Right lobe of liver (tissue), 6 donors: ENCODE measurements at regions not wholly inside any gene's neighbourhood (a gene's known extent, or its start where the extent isn't known, plus 50 kb on each side); places are given as distances from the start of the nearest gene placed in this dataset.

Experiments used
- ATAC-seq, 4 donors: fragments of 200-7000 bp; cut with Tn5 transposase; one replicate each; pipeline ENCODE4 v1.9.1; 2020; ENCODE audit warnings: mild to moderate bottlenecking in 4 of 4, moderate library complexity in 4 of 4
- DNase-seq, 3 donors: peaks; one replicate each; pipeline ENCODE4 v3.0.0-alpha.2; 2020
- H3K27ac ChIP-seq, 3 donors: fragments of 200-600 bp; one replicate each; pipeline ENCODE4 v1.8.0; 2022
- H3K27me3 ChIP-seq, 2 donors: fragments of 200-600 bp; one replicate each; pipeline ENCODE4 v1.8.0; 2022
- H3K36me3 ChIP-seq, 4 donors: fragments of 200-600 bp; sonication (generic) in 1 of 4; one replicate each; pipeline versions ENCODE4 v1.5.1 to v1.8.0; 2017 to 2022; ENCODE audit warnings: control low read depth in 1 of 4
- H3K4me1 ChIP-seq, 4 donors: fragments of 200-600 bp; sonication (generic) in 1 of 4; one replicate each; pipeline versions ENCODE4 v1.5.1 to v1.8.0; 2017 to 2022; ENCODE audit warnings: control low read depth in 1 of 4
- H3K4me3 ChIP-seq, 3 donors: fragments of 200-600 bp; one replicate each; pipeline ENCODE4 v1.8.0; 2022
- H3K9me3 ChIP-seq, 4 donors: fragments of 200-600 bp; sonication (generic) in 1 of 4; one replicate each; pipeline versions ENCODE4 v1.5.1 to v1.8.0; 2017 to 2022; ENCODE audit warnings: control low read depth in 1 of 4
- POLR2A ChIP-seq: fragments of 450-650 bp; IDR thresholded peaks from one replicate; pipeline ENCODE4 v1.6.1; 2017; ENCODE audit warnings: antibody characterized with exemption, mild to moderate bottlenecking
- WGBS: methylation state at CpG from one replicate; pipeline ENCODE4 v1.1.6; 2018; ENCODE audit warnings: low coverage, low lambda C conversion rate; ENCODE audit not compliant: insufficient coverage; ENCODE audit errors: missing lambda C conversion rate; 5-methylcytosine and 5-hydroxymethylcytosine counted together
- intact Hi-C, 2 donors: fragments of 100-400 bp; cut with DNase I; formaldehyde crosslinking; loops; one replicate each; pipeline versions ENCODE4 v1.11.2 to v1.14.1; 2022
- TF ChIP-seq, protein P1 (sequence below), 4 donors: fragments of 200-600 bp in 3 of 4; fragments of 450-650 bp in 1 of 4; IDR thresholded peaks; one replicate each; pipeline versions ENCODE4 v1.5.1 to v1.8.0; 2016 to 2022; ENCODE audit warnings: antibody characterized with exemption in 4 of 4, mild to moderate bottlenecking in 2 of 4
- donor health status: DM: no; HTN: yes; CAD: no.
- donor health status: DM: no; HTN: no; CAD: no.
- donor health status: DM: no; HTN: no; CAD: no.
- donor health status: DM: no; HTN: yes; CAD: no.
- donor health status: DM: no; HTN: yes; CAD: no.

GRCh38 chr4:162406637-162407365 lies 243.0 kb upstream of the FSTL5 start:
- no peaks in the 10 kb centered on the region for H3K9me3 ChIP-seq
- no peaks in the 10 kb centered on the region for H3K27me3 ChIP-seq
- H3K36me3 ChIP-seq = no peaks in the 10 kb centered on the region
- ATAC-seq = peak in 1 of 4 donors; percentile 33
- H3K4me1 ChIP-seq = no peaks in the 10 kb centered on the region
- intact Hi-C loops = no loop called here
- DNase-seq = no peak
- WGBS = 64% methylated on average over 6 of the region's 7 CpGs
- TF ChIP-seq POLR2A = no peak
- TF ChIP-seq, protein P1, sequence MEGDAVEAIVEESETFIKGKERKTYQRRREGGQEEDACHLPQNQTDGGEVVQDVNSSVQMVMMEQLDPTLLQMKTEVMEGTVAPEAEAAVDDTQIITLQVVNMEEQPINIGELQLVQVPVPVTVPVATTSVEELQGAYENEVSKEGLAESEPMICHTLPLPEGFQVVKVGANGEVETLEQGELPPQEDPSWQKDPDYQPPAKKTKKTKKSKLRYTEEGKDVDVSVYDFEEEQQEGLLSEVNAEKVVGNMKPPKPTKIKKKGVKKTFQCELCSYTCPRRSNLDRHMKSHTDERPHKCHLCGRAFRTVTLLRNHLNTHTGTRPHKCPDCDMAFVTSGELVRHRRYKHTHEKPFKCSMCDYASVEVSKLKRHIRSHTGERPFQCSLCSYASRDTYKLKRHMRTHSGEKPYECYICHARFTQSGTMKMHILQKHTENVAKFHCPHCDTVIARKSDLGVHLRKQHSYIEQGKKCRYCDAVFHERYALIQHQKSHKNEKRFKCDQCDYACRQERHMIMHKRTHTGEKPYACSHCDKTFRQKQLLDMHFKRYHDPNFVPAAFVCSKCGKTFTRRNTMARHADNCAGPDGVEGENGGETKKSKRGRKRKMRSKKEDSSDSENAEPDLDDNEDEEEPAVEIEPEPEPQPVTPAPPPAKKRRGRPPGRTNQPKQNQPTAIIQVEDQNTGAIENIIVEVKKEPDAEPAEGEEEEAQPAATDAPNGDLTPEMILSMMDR (IDR thresholded peaks at IDR 0.05) = no peak
- no peak overlapping the region for H3K27ac ChIP-seq
- no peak overlapping the region for H3K4me3 ChIP-seq

DNA sequence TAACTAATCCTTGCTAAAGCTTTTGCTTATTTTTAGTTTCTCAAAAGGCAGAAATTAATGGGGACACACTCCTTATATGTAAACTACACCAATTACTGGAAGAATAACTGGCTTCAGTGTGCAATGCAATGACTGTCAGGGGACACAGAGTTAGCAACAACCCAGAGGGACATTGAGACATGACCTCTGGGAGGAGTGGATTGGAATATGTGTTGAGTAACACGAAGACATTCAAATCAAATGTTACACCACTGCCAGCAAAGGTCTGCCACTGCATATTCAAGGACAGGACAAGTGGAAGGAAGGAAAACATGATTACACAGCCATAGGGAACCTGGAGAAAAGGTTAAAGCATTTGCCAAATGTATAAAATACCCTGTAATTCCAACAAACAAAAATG lies 240.1 kb upstream of the FSTL5 start:
- intact Hi-C loops = no loop called here
- Histone ChIP-seq H3K27me3 (no peaks in the 10 kb centered on the region), H3K4me3 (no peak overlapping the region), H3K9me3 (no peaks in the 10 kb centered on the region), H3K27ac (no peak overlapping the region), H3K4me1 (no peaks in the 10 kb centered on the region), H3K36me3 (no peaks in the 10 kb centered on the region)
- WGBS = 11% methylated on average over 1 of the region's 1 CpG
- TF ChIP-seq, protein P1 (IDR thresholded peaks at IDR 0.05) = no peak
- TF ChIP-seq POLR2A = no peak
- no peak for ATAC-seq
- DNase-seq = no peak

DNA sequence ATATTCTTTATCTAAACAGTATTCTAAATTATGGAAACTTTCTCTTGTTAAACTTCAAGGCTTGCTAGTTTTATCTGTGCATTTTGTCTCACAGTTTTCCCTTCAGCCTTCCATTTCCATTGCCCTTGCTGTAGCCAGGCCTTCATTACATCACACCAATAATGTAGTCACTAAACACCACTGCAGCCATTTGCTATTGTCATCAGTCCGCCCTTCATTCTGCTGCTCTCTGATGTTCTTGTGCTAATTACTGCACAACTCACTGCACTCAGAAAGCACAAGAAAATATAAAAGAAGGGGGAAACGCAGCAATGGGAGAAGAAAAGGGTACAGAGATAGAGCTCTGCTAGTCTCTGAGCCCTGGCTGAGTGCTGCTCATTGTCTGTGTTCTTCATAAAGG lies 239.6 kb upstream of the FSTL5 start:
- Histone ChIP-seq H3K27me3 (no peaks in the 10 kb centered on the region), H3K4me1 (no peaks in the 10 kb centered on the region), H3K36me3 (no peaks in the 10 kb centered on the region), H3K9me3 (no peaks in the 10 kb centered on the region), H3K27ac (no peak overlapping the region), H3K4me3 (no peak overlapping the region)
- ATAC-seq = no peak
- TF ChIP-seq, protein P1 (IDR thresholded peaks at IDR 0.05) = no peak
- no peak for TF ChIP-seq POLR2A
- intact Hi-C loops = no loop called here
- DNase-seq = no peak
- WGBS = 53% methylated on average over 2 of the region's 2 CpGs

DNA sequence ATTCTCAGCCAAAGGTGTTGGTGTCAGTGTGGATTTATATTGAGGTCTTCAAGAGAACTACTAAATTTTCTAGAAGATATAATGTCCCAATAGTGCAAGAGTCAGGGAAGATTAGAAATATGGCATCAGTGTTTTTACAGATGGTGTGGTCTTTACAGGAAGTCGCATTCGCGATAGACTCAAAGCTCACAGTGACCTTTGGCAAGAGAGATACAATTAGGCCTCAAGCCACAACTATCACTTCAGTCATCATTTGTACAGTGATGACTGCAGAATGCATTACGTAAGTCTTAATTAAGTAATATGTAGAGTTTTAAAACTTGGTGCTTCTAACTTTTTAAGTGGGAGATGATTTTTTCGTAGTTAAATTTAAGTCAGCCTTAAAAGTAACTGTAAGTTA lies 237.2 kb upstream of the FSTL5 start:
- H3K4me3 ChIP-seq = no peak overlapping the region
- no peaks in the 10 kb centered on the region for H3K27me3 ChIP-seq
- no peaks in the 10 kb centered on the region for H3K4me1 ChIP-seq
- no peak for ATAC-seq
- no peak for DNase-seq
- no peaks in the 10 kb centered on the region for H3K36me3 ChIP-seq
- WGBS = 60% methylated on average over 5 of the region's 5 CpGs
- no peaks in the 10 kb centered on the region for H3K9me3 ChIP-seq
- intact Hi-C loops = no loop called here
- no peak overlapping the region for H3K27ac ChIP-seq
- no peak for TF ChIP-seq POLR2A
- TF ChIP-seq, protein P1 (IDR thresholded peaks at IDR 0.05) = no peak
